IPS-20b (cell line): ENCODE measurements at regions not wholly inside any gene's neighbourhood (a gene's known extent, or its start where the extent isn't known, plus 50 kb on each side); places are given as distances from the start of the nearest gene placed in this dataset.

Experiments used
- H3K27ac ChIP-seq: one replicate; pipeline ENCODE4 v1.5.1; 2013; ENCODE audit warnings: low read length
- H3K27me3 ChIP-seq: 2 replicates; pipeline ENCODE4 v1.6.1; 2013; ENCODE audit warnings: mild to moderate bottlenecking, low read length, inconsistent platforms; ENCODE audit not compliant: insufficient read depth
- H3K36me3 ChIP-seq: 2 replicates; pipeline ENCODE4 v1.6.1; 2013; ENCODE audit warnings: low read depth, mild to moderate bottlenecking, inconsistent platforms, low read length, moderate library complexity; ENCODE audit not compliant: insufficient read depth
- H3K4me1 ChIP-seq: 2 replicates; pipeline ENCODE4 v1.6.1; 2013; ENCODE audit warnings: mild to moderate bottlenecking, control low read depth, inconsistent platforms, low read length, moderate library complexity; ENCODE audit not compliant: insufficient read depth
- H3K4me3 ChIP-seq: 2 replicates; pipeline ENCODE4 v1.5.1; 2013; ENCODE audit warnings: mild to moderate bottlenecking, low read length, inconsistent platforms
- H3K9ac ChIP-seq: 2 replicates; pipeline ENCODE4 v1.6.1; 2013; ENCODE audit warnings: low read depth, mild to moderate bottlenecking, inconsistent platforms, low read length, moderate library complexity
- H3K9me3 ChIP-seq: 2 replicates; pipeline ENCODE4 v1.6.1; 2013; ENCODE audit warnings: mild to moderate bottlenecking, low read depth, low read length, inconsistent platforms; ENCODE audit not compliant: insufficient read depth

DNA sequence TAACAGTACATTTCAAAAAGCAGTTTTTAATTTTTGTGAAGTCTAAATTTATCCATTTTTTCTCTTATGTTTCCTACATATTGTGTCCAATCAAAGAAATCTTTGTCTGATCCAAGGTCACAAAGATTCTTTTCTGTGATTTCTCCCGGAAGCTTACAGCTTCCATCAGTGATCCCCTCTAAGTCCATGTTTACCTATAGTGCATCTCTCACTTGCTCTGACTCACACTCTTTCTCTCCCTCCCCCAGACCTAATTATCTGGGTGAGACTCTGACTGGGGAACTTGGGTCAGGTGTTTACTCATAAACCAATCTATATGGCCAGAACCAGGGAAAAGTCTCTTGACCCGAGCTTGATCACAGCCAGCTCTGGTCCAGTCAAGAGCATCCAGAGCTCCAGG, 224.4 kb downstream of the SPTSSA start:
- Histone ChIP-seq H3K4me3 (no peak overlapping the region), H3K9ac (no peak overlapping the region), H3K27me3 (no peaks in the 10 kb centered on the region), H3K4me1 (no peaks in the 10 kb centered on the region), H3K9me3 (no peaks in the 10 kb centered on the region), H3K36me3 (no peaks in the 10 kb centered on the region), H3K27ac (no peak overlapping the region)

DNA sequence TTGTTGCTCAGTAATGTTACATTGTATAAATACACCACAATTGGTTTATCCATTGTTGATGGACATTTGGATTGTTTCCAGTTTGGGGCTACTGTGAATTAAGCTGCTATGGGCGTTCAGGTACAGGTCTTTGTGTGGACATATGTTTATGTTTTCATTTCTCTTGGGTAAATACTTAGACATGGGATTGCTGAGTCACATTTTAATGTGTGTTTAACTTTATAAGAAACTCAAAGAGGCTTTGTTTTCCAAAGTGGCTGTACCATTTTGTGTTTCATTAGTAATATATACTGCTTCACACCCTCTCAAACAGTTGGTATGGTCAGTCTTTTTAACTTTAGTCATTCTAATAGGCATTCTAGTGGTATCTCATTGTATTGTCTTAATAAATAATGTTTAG, 225.0 kb downstream of the SPTSSA start:
- Histone ChIP-seq H3K4me1 (no peaks in the 10 kb centered on the region), H3K4me3 (no peak overlapping the region), H3K9me3 (no peaks in the 10 kb centered on the region), H3K36me3 (no peaks in the 10 kb centered on the region), H3K27ac (no peak overlapping the region), H3K9ac (no peak overlapping the region), H3K27me3 (no peaks in the 10 kb centered on the region)

DNA sequence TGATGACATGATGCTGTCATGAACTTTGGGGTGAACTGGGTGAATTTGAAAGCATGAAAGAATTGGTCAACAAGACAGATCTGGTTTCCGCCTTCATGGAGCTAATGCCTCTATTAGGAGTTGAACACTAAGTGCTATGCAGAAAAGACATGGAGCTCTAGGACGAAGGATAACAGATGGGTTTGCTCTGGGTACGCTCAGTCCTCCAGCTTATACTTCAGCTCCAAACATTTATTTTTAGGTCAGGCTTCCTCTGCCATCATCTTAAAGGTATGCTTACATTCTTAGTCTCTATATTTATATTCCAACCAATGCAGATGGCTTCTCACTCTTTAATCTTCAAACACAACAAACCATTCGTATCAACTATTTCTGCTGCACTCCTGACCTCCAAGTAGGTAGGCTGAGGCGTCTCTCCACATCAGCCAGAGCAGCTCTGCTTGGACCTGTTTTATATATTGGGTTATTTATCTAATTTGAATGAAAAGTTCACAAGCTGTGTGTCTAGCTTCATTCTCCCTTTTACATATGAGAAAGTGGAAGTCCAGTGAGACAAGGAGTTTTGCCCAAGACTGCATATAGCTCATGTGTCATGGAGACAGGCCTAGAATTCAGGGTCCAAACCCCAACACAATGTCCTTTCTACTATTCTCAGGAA, 226.3 kb downstream of the SPTSSA start:
- Histone ChIP-seq H3K4me3 (no peak overlapping the region), H3K4me1 (no peaks in the 10 kb centered on the region), H3K27ac (no peak overlapping the region), H3K36me3 (no peaks in the 10 kb centered on the region), H3K9me3 (no peaks in the 10 kb centered on the region), H3K27me3 (no peaks in the 10 kb centered on the region), H3K9ac (no peak overlapping the region)

DNA sequence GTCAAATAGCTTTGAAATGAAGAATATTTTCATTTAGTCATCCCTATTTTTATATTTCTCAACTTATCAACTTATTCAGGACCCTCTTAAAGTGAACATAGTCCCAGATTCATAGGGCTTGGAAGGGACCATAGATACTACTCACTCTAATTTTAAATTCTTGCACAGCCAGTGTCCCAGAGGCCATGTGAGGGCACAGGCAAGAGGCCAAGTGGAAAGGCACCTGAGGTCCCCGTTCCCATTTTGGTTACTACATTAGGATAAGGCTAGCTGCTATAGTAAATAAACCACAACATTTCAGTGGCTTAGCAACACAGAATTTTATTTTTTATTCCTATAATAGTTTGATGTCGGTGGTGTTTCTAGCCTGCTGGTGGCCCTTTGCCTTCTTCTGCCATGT, 227.8 kb downstream of the SPTSSA start:
- H3K4me1 ChIP-seq: no peaks in the 10 kb centered on the region
- no peak overlapping the region for H3K9ac ChIP-seq
- H3K27me3 ChIP-seq: no peaks in the 10 kb centered on the region
- H3K36me3 ChIP-seq: no peaks in the 10 kb centered on the region
- H3K27ac ChIP-seq: no peak overlapping the region
- no peak overlapping the region for H3K4me3 ChIP-seq
- H3K9me3 ChIP-seq: no peaks in the 10 kb centered on the region

DNA sequence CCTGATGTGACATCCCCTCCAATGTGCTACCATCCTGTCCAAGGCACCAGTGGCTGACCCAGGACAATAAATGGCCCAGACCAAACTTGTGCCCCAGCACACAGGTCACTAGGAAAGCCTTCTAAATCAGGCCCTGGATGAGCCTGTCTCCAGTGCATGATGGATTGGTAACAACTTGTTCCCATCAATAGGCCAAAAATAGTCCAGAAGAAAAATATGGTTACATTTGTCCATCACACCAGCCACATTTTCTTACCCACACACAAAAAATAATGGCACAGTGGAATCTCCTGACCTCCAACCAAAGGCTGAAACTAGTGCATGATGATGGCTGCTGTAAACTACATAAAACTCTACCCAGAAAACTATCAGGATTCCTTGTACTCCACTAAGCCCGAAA, 228.4 kb downstream of the SPTSSA start:
- H3K4me3 ChIP-seq: no peak overlapping the region
- no peak overlapping the region for H3K9ac ChIP-seq
- H3K9me3 ChIP-seq: no peaks in the 10 kb centered on the region
- H3K27me3 ChIP-seq: no peaks in the 10 kb centered on the region
- H3K4me1 ChIP-seq: no peaks in the 10 kb centered on the region
- no peak overlapping the region for H3K27ac ChIP-seq
- no peaks in the 10 kb centered on the region for H3K36me3 ChIP-seq

DNA sequence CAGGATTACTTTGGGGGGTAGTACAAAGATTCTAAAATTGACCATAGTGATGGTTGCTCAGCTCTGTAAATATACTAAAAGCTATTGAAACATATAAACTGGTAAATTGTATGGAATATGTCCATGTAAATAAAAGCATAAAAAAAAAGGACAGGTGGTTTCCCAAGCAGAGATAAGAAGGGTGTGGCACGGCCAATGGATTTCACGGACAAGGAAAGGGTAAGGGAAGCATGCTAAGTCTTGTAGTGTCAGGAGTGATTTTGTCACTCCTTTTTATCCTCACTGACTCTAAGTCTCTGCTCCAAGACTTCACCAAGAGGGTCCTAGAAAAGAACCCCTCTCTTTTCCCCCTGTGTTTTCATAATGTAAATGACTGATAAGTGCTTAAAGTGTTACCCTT, 229.2 kb downstream of the SPTSSA start:
- Histone ChIP-seq H3K36me3 (no peaks in the 10 kb centered on the region), H3K4me3 (no peak overlapping the region), H3K9me3 (no peaks in the 10 kb centered on the region), H3K27me3 (peaks cover 2% of the 10 kb centered on the region; the same call in 1 of the 2 replicates), H3K4me1 (no peaks in the 10 kb centered on the region), H3K27ac (no peak overlapping the region), H3K9ac (no peak overlapping the region)

DNA sequence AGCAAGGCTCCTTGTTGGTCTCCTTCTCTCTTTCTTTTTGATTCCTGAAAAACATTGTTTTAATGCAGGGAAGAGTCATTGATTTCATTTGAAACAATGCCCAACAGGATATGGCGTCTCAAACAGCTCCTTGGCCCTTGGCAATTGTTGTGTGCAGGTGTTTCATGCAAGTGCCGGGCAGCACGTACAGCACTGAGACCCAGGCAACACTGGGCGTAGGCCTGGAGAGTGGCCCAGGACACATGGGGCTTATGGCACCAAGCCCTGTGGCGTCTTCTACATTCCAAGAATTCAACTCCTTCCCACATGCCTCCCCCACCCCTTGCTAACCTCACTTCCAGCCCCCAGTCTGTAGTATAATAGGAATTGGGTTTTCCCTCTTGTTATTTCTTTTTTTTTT, 230.4 kb downstream of the SPTSSA start:
- Histone ChIP-seq H3K4me3 (no peak overlapping the region), H3K27me3 (peaks cover 12% of the 10 kb centered on the region; the same call in 1 of the 2 replicates), H3K4me1 (no peaks in the 10 kb centered on the region), H3K9me3 (no peaks in the 10 kb centered on the region), H3K27ac (no peak overlapping the region), H3K9ac (no peak overlapping the region), H3K36me3 (no peaks in the 10 kb centered on the region)

DNA sequence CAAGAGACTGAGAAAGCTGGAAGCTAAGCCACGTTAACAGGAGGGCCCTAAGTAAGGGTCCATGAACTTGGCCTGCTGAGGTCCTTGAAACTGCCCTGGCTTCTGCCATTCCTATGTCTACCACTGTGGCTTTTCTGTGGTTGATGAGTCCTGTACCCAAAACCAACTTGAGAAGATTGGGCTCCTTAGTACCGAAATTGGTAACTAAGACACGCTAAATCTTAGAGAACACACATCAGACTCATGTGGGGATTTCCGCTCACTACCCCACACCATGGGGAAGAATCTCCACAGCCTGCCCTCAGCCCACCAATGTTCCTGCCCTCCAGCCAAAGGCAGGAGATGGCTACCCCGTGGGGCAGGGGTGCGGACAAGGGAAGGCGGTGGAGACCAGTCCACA, 232.9 kb downstream of the SPTSSA start:
- Histone ChIP-seq H3K36me3 (no peaks in the 10 kb centered on the region), H3K9ac (no peak overlapping the region), H3K4me3 (no peak overlapping the region), H3K27me3 (peaks cover 12% of the 10 kb centered on the region; the same call in 1 of the 2 replicates), H3K9me3 (no peaks in the 10 kb centered on the region), H3K27ac (no peak overlapping the region), H3K4me1 (peaks cover 1% of the 10 kb centered on the region; the same call in 1 of the 2 replicates)

DNA sequence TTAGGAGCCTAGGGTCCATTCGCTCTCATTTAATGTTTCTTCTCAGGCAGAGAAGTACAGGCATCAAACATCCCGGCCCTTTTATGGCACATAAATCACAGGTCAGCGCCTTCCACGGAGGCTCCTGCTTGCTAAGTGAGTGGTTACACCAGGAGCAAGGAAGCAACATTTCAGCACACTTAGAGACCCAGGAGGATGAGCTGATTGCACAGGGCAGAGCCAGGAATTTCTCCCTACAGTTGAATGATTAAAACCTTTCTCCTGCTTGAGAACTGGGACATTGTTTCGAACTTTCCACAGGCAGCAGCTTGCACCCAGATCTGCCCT, 233.4 kb downstream of the SPTSSA start:
- H3K36me3 ChIP-seq: no peaks in the 10 kb centered on the region
- H3K27ac ChIP-seq: no peak overlapping the region
- H3K9me3 ChIP-seq: no peaks in the 10 kb centered on the region
- H3K4me3 ChIP-seq: no peak overlapping the region
- peaks cover 7% of the 10 kb centered on the region; the same call in 1 of the 2 replicates for H3K4me1 ChIP-seq
- peaks cover 12% of the 10 kb centered on the region; the same call in 1 of the 2 replicates for H3K27me3 ChIP-seq
- H3K9ac ChIP-seq: no peak overlapping the region

DNA sequence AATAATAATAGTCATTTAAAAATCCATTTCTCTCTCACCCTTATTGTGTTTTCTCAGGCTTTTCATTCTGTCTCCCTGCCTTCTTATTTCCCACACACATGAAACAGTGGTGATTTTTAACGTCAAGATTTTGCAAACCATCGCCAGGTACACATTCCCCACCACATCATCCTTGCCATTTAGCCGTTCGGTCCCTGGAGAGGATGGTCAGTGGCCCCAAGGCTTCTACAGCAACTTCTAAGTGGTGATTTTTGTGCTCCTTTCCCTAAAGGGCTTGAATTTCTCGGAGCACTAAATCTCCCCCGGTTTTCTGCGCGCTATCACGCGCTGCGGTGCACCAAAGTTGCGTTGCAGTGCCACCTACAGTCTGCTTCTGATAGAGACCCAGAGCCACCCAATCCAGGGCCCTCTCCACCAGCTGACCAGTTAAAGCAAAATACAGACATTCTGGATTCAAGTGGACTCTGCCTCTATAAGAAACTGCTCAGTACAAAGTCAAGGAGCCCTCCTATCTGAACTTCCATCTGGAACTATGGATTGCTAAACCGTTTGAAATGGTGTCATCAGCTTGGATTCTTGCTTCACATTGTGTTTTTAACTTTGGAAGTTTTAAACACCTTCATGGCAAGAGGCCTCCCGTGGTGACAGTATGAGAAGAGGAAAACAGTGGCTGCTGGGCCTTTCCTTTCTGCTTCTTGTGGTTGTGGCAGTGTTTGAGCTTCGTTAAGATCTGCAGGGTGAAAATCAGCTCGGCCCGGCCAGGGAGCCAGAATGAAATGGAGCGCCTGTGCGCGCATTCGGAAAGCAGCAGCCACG, 234.0 kb downstream of the SPTSSA start:
- Histone ChIP-seq H3K4me3 (no peak overlapping the region), H3K27me3 (peaks cover 12% of the 10 kb centered on the region; the same call in 1 of the 2 replicates), H3K9me3 (no peaks in the 10 kb centered on the region), H3K27ac (no peak overlapping the region), H3K4me1 (peaks cover 7% of the 10 kb centered on the region; the same call in 1 of the 2 replicates), H3K9ac (no peak overlapping the region), H3K36me3 (no peaks in the 10 kb centered on the region)

DNA sequence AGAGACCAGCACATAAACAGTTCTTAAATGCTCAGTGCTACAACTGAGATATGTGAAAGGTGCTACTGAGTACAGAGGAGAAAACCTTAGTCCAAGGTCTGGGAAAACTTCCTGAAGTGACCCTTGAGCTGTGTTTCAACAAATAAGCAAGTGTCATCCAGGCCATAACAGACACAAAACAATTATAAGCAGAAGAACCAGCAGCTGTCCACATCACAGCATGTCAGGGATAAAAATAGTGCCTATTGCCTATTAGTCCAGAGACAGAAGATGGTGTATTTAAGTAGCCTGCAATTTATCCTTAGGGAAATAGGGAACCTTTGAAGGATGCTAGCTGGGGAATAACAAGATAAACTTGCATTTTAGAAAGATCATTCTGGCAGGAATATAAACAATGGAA, 237.8 kb downstream of the SPTSSA start:
- H3K27me3 ChIP-seq: peaks cover 12% of the 10 kb centered on the region; the same call in 1 of the 2 replicates
- no peak overlapping the region for H3K9ac ChIP-seq
- no peaks in the 10 kb centered on the region for H3K36me3 ChIP-seq
- H3K9me3 ChIP-seq: no peaks in the 10 kb centered on the region
- peaks cover 18% of the 10 kb centered on the region; the same call in 1 of the 2 replicates for H3K4me1 ChIP-seq
- no peak overlapping the region for H3K27ac ChIP-seq
- no peak overlapping the region for H3K4me3 ChIP-seq
